ENCODE measurements at regions not wholly inside any gene's neighbourhood (a gene's known extent, or its start where the extent isn't known, plus 50 kb on each side); places are given as distances from the start of the nearest gene placed in this dataset.

- no peak overlapping the region for H3K4me2 ChIP-seq (ENCODE audit: low read length)
Measured at GRCh38 chr14:100665511-100666032, 61.1 kb upstream of the DLK1 start.

GRCh38 chr14:100666403-100666802 is 60.3 kb upstream of the DLK1 start:
- Histone ChIP-seq H3K4me1 (ENCODE audit: insufficient read depth, low read length, severe bottlenecking) (no peaks in the 10 kb centered on the region), H3K4me2 (ENCODE audit: low read length) (no peak overlapping the region), H3K27ac (ENCODE audit: low read depth, low read length, poor library complexity, severe bottlenecking) (no peak overlapping the region), H3K9me2 (ENCODE audit: low read depth, low read length) (no peaks in the 10 kb centered on the region), H3F3A (ENCODE audit: insufficient read depth, low read length) (no peaks in the 10 kb centered on the region), H3K9me3 (ENCODE audit: low read length) (no peaks in the 10 kb centered on the region), H3K79me2 (ENCODE audit: insufficient read depth, low read length) (no peaks in the 10 kb centered on the region), H3K27me3 (ENCODE audit: insufficient read depth, low read length) (no peaks in the 10 kb centered on the region), H2AFZ (ENCODE audit: low read length) (no peak overlapping the region), H3K4me3 (ENCODE audit: low read depth, low read length, poor library complexity, severe bottlenecking) (no peak overlapping the region), H3K9ac (ENCODE audit: low read length) (no peak overlapping the region), H3K36me3 (ENCODE audit: insufficient read depth, low read length) (no peaks in the 10 kb centered on the region), H4K20me1 (ENCODE audit: insufficient read depth, low read length) (no peaks in the 10 kb centered on the region)
- TF ChIP-seq CTCF (IDR thresholded peaks at IDR 0.05; ENCODE audit: low read length) (no peak), EZH2 (IDR thresholded peaks at IDR 0.05; ENCODE audit: borderline replicate concordance, low read length) (no peak)

More at GRCh38 chr14:100665511-100666032, 61.1 kb upstream of the DLK1 start:
- TF ChIP-seq CTCF (IDR thresholded peaks at IDR 0.05; ENCODE audit: low read length) = no peak
- TF ChIP-seq EZH2 (IDR thresholded peaks at IDR 0.05; ENCODE audit: borderline replicate concordance, low read length) = no peak
- H3F3A ChIP-seq (ENCODE audit: insufficient read depth, low read length) = no peaks in the 10 kb centered on the region
- H2AFZ ChIP-seq (ENCODE audit: low read length) = no peak overlapping the region
- no peaks in the 10 kb centered on the region for H3K79me2 ChIP-seq (ENCODE audit: insufficient read depth, low read length)
- H3K27ac ChIP-seq (ENCODE audit: low read depth, low read length, poor library complexity, severe bottlenecking) = no peak overlapping the region
- no peaks in the 10 kb centered on the region for H3K27me3 ChIP-seq (ENCODE audit: insufficient read depth, low read length)
- H4K20me1 ChIP-seq (ENCODE audit: insufficient read depth, low read length) = no peaks in the 10 kb centered on the region
- no peak overlapping the region for H3K9ac ChIP-seq (ENCODE audit: low read length)
- no peaks in the 10 kb centered on the region for H3K9me2 ChIP-seq (ENCODE audit: low read depth, low read length)
- no peaks in the 10 kb centered on the region for H3K9me3 ChIP-seq (ENCODE audit: low read length)
- no peak overlapping the region for H3K4me3 ChIP-seq (ENCODE audit: low read depth, low read length, poor library complexity, severe bottlenecking)
- no peaks in the 10 kb centered on the region for H3K4me1 ChIP-seq (ENCODE audit: insufficient read depth, low read length, severe bottlenecking)
- no peaks in the 10 kb centered on the region for H3K36me3 ChIP-seq (ENCODE audit: insufficient read depth, low read length)

GRCh38 chr14:100666851-100667250 is 59.8 kb upstream of the DLK1 start:
- Histone ChIP-seq H3K9me2 (ENCODE audit: low read depth, low read length) (no peaks in the 10 kb centered on the region), H3K4me3 (ENCODE audit: low read depth, low read length, poor library complexity, severe bottlenecking) (no peak overlapping the region), H3K27ac (ENCODE audit: low read depth, low read length, poor library complexity, severe bottlenecking) (no peak overlapping the region), H3F3A (ENCODE audit: insufficient read depth, low read length) (no peaks in the 10 kb centered on the region), H4K20me1 (ENCODE audit: insufficient read depth, low read length) (no peaks in the 10 kb centered on the region), H3K4me2 (ENCODE audit: low read length) (no peak overlapping the region), H3K79me2 (ENCODE audit: insufficient read depth, low read length) (no peaks in the 10 kb centered on the region), H3K9ac (ENCODE audit: low read length) (no peak overlapping the region), H3K36me3 (ENCODE audit: insufficient read depth, low read length) (no peaks in the 10 kb centered on the region), H2AFZ (ENCODE audit: low read length) (no peak overlapping the region), H3K4me1 (ENCODE audit: insufficient read depth, low read length, severe bottlenecking) (no peaks in the 10 kb centered on the region), H3K9me3 (ENCODE audit: low read length) (no peaks in the 10 kb centered on the region), H3K27me3 (ENCODE audit: insufficient read depth, low read length) (no peaks in the 10 kb centered on the region)
- TF ChIP-seq EZH2 (IDR thresholded peaks at IDR 0.05; ENCODE audit: borderline replicate concordance, low read length) (no peak), CTCF (IDR thresholded peaks at IDR 0.05; ENCODE audit: low read length) (no peak)
